ENCODE measurements at regions not wholly inside any gene's neighbourhood (a gene's known extent, or its start where the extent isn't known, plus 50 kb on each side); places are given as distances from the start of the nearest gene placed in this dataset.

DNA sequence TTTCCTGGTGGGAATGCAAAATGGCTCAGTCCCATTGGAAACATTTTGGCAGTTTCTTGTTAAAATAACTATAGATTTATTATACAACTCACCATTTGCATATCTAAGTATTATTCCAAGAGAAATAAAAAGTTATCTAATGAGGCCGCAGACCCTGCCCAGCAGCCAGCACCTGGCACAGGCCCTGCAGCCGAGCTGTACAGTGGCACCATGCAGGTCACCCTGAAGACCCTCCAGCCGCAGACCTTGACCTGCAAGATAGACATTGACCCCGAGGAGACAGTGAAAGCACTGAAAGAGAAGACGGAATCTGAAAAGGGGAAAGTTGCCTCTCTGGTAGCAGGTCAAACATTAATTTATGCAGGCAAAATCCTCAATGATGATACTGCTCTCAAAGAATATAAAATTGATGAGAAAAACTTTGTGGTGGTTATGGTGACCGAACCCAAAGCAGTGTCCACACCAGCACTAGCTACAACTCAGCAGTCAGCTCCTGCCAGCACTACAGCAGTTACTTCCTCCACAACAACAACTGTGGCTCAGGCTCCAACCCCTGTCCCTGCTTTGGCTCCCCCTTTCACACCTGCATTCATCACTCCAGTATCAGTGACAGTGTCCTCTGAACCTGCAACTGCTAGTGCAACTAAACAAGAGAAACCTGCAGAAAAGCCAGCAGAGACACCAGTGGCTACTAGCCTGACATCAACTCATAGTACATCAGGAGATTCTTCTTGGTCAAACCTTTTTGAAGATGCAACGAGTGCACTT lies 113.5 kb upstream of the SATB1 start:
- H3K9me3 Mint-ChIP-seq = no peaks in the 10 kb centered on the region

GRCh38 chr3:18533039-18533438 lies 107.9 kb upstream of the SATB1 start:
- no peak overlapping the region for H2AFZ ChIP-seq (replicated peaks)
- no peak overlapping the region for H3K27ac Mint-ChIP-seq
- TF ChIP-seq EZH2phosphoT487 (IDR thresholded peaks at IDR 0.05) (no peak), CTCF (IDR thresholded peaks at IDR 0.05) (no peak), EZH2 (IDR thresholded peaks at IDR 0.05) (no peak)
- no peaks in the 10 kb centered on the region for H3K36me3 Mint-ChIP-seq
- no peaks in the 10 kb centered on the region for H3F3A ChIP-seq (ENCODE audit: low read depth)
- H3K4me2 ChIP-seq = no peak overlapping the region
- H3K27ac ChIP-seq = no peak overlapping the region
- H3K9me3 ChIP-seq (ENCODE audit: low read depth) = no peaks in the 10 kb centered on the region
- H3K4me3 ChIP-seq = no peak overlapping the region
- no peaks in the 10 kb centered on the region for H3K4me1 ChIP-seq
- no peak overlapping the region for H3K9ac ChIP-seq
- no peaks in the 10 kb centered on the region for H3K27me3 ChIP-seq
- no peaks in the 10 kb centered on the region for H3K36me3 ChIP-seq
- no peak overlapping the region for H3K4me3 Mint-ChIP-seq
- no peaks in the 10 kb centered on the region for H3K27me3 Mint-ChIP-seq (ENCODE audit: insufficient read depth, low read depth)
- no peaks in the 10 kb centered on the region for H3K4me1 Mint-ChIP-seq
- no peaks in the 10 kb centered on the region for H3K79me2 ChIP-seq (ENCODE audit: low read depth)
- H4K20me1 ChIP-seq (ENCODE audit: low read depth) = no peaks in the 10 kb centered on the region
- H3K9me3 Mint-ChIP-seq = no peaks in the 10 kb centered on the region
- DNase-seq (ENCODE audit: low spot score) = no peak

More for the DNA sequence above, 113.5 kb upstream of the SATB1 start:
- Mint-ChIP-seq H3K4me1 (no peaks in the 10 kb centered on the region), H3K36me3 (no peaks in the 10 kb centered on the region), H3K27me3 (ENCODE audit: insufficient read depth, low read depth) (no peaks in the 10 kb centered on the region), H3K4me3 (no peak overlapping the region), H3K27ac (no peak overlapping the region)
- TF ChIP-seq CTCF (IDR thresholded peaks at IDR 0.05) = no peak
- TF ChIP-seq EZH2phosphoT487 (IDR thresholded peaks at IDR 0.05) = no peak
- TF ChIP-seq EZH2 (IDR thresholded peaks at IDR 0.05) = no peak
- H3K4me2 ChIP-seq = no peak overlapping the region
- no peaks in the 10 kb centered on the region for H3K9me3 ChIP-seq (ENCODE audit: low read depth)
- H3K36me3 ChIP-seq = no peaks in the 10 kb centered on the region
- H2AFZ ChIP-seq (replicated peaks) = no peak overlapping the region
- H3K4me1 ChIP-seq = no peaks in the 10 kb centered on the region
- no peak overlapping the region for H3K9ac ChIP-seq
- H3K79me2 ChIP-seq (ENCODE audit: low read depth) = no peaks in the 10 kb centered on the region
- H3K27me3 ChIP-seq = no peaks in the 10 kb centered on the region
- no peaks in the 10 kb centered on the region for H3F3A ChIP-seq (ENCODE audit: low read depth)
- H3K27ac ChIP-seq = no peak overlapping the region
- H3K4me3 ChIP-seq = no peak overlapping the region
- no peak for DNase-seq (ENCODE audit: low spot score)
- H4K20me1 ChIP-seq (ENCODE audit: low read depth) = no peaks in the 10 kb centered on the region

- TF ChIP-seq CTCF (IDR thresholded peaks at IDR 0.05) (no peak), EZH2phosphoT487 (IDR thresholded peaks at IDR 0.05) (no peak), EZH2 (IDR thresholded peaks at IDR 0.05) (no peak)
- Histone ChIP-seq H3K27ac (no peak overlapping the region), H2AFZ (replicated peaks) (no peak overlapping the region), H3K4me2 (no peak overlapping the region), H3K9me3 (ENCODE audit: low read depth) (no peaks in the 10 kb centered on the region), H3K9ac (no peak overlapping the region), H4K20me1 (ENCODE audit: low read depth) (no peaks in the 10 kb centered on the region), H3K4me3 (no peak overlapping the region), H3K4me1 (no peaks in the 10 kb centered on the region), H3K79me2 (ENCODE audit: low read depth) (no peaks in the 10 kb centered on the region), H3F3A (ENCODE audit: low read depth) (no peaks in the 10 kb centered on the region), H3K27me3 (no peaks in the 10 kb centered on the region), H3K36me3 (no peaks in the 10 kb centered on the region)
- Mint-ChIP-seq H3K36me3 (no peaks in the 10 kb centered on the region), H3K27me3 (ENCODE audit: insufficient read depth, low read depth) (no peaks in the 10 kb centered on the region), H3K4me1 (no peaks in the 10 kb centered on the region), H3K27ac (no peak overlapping the region), H3K4me3 (no peak overlapping the region), H3K9me3 (no peaks in the 10 kb centered on the region)
- no peak for DNase-seq (ENCODE audit: low spot score)
These were observed 106.5 kb upstream of the SATB1 start for GRCh38 chr3:18531662-18532061.

Data from neural progenitor cell (in vitro differentiated cells).